Central memory CD4-positive, alpha-beta T cell (primary cell): ENCODE measurements at regions not wholly inside any gene's neighbourhood (a gene's known extent, or its start where the extent isn't known, plus 50 kb on each side); places are given as distances from the start of the nearest gene placed in this dataset.

ENCODE experiments used
- DNase-seq: peaks from one replicate; pipeline ENCODE4 v3.0.0; 2022

GRCh38 chr5:5042806-5043205 lies 97.3 kb upstream of the ADAMTS16 start:
- DNase-seq: no peak

DNA sequence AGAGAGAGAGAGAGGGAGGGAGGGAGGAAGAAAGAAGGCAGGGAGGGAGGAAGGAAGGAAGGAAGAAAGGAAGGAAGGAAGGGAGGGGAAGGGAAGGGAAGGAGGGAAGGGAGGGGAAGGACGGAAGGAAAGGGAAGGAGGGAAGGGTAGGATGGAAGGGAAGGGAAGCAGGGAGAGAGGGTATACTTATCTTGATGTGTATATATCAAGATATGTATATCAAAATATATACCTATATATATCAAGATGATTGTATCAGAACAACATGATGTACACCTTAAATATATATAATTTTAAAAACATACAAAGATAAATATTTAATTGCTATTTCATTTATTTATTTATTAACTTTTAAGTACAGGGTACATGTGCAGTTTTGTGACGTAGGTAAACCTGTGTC lies 96.8 kb upstream of the ADAMTS16 start:
- no peak for DNase-seq

GRCh38 chr5:5044247-5044840 lies 95.8 kb upstream of the ADAMTS16 start:
- DNase-seq: no peak

DNA sequence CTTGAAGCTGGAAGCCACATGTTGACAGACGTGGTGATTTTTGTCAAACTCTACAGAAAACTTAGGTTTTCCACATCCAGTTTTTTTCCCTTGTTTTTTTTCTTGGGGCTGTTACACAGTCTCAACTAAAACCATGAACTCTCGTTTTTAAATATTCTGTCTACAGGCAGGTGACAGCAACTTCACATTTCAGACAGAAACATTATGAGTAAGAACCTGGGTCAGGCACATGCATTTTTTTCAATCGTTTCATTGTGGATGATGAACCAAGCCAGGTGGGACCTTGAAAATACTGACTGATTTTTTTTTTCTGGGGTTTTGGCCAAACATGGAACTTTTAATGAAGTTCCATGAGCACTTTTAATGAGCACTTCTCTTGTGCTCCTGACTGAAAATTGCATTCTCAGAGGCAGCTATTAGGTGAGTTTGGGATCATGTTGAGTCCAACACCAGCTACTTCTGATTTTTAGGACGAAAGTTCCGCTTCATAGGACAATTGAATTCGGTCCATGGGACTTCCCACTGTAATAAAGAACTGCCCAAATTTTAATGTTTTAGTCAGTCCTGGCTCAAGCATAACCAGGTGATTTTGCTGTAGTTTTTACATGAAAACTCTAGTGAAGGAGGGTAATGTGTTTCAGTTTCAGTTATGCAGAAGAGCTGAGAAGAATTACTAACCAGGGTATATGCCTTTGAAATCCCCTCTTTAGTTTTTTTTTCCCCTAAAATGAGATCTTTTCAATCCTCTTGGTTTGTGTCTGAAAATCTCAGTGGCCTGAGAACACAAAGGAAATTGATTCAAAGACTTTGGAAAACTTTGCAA lies 93.2 kb upstream of the ADAMTS16 start:
- no peak for DNase-seq

DNA sequence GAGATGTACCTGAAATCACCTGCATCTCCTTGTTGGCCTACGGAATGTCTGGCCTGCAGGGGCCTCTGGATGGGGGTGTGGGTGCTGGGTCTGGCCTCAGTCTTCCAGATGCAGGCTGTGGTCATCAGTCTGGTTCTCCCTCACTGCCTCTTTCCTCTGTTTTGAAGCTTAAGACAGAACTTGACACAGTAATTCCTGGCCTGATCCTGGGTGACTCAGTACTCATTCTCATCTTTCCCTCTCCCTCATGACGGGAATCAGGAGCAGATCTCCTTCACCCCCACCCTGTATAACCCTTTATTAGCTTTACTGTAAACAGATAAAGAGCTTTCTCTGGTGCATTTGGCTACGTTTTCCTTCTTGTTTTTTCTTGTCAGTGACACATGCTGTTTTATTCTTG lies 89.3 kb upstream of the ADAMTS16 start:
- DNase-seq: no peak

GRCh38 chr5:5055712-5056111 lies 84.4 kb upstream of the ADAMTS16 start:
- no peak for DNase-seq

DNA sequence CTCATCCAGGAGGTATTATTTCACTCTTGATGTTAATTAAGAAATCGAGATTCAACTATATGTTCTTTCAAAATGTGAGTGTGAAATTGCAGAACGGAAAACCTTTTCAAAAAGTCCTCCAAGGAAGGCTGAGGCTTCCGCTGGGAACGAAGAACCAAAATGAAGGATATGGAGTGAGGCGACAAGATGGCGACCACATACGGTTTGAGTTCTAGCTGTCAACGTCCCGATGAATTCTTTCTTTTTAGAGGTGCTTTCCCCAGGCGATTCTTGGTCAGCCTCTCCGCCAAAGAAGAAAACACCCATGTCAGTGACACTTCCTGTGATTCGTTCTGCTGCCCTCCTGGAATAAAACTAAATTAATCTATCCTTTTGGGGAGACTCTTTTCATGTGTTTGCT lies 78.3 kb upstream of the ADAMTS16 start:
- no peak for DNase-seq

GRCh38 chr5:5062525-5063302 lies 77.4 kb upstream of the ADAMTS16 start:
- DNase-seq: no peak

- DNase-seq: no peak
Measured at GRCh38 chr5:5063533-5063953, 76.6 kb upstream of the ADAMTS16 start.

DNA sequence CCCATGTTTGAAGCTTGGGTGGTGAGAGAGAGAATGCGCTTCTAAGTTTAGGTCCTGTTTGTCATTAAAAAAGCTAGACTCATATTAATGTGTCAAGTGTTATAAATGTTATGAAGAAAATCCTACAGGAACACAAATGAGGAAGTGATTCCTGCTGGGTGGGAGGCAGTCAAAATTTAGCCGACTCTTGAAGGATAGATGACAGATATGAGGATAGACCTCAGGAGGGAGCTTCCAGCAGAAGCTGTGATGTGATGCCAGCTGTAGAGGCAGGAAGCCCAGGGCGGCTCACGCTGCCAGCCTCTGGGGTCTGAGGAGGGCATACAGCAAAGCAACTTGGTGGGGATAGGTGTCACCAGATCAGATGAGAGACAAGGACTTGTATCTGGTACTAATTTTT lies 74.7 kb upstream of the ADAMTS16 start:
- DNase-seq: no peak

DNA sequence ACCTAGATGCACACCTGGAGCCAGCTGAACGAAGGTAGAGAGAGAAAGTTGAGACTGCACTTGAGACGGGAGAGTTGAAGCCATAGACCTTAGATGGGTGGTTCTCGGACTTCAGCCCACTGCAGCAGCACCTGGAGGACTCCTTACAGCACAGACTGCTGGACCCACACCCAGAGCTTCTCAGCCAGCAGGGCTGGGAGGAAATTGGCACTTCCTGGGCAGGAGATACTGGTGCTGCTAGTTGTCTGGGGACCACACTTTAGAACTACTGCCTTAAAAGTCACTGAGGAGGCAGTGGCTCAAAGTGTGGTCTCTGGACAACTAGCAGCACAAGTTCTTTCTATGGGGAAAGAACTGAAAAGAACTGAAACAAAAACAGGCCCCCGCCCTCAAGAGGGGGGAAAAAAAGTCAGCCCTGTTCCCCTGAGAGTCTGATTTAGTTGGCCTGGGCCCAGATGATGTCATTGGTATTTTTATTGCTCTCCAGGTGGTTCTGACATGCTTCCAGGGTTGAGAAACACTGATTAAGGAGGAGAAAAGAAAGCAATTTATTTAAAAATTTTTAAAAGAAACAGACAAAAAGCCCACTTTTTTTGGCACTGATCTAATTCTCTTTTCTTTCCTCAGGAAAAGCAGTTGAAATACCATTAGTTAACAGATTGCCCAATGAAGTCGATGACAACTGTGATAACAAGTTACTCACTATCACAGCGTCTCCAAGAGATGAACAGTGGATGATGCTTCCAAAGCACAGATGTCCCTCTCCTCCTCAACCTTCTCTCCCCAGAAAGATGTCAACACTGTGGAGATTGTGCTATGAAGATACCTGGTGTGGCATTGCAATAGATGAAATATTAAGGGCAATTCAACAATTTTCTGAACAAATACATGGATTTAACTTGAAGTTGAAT lies 73.6 kb upstream of the ADAMTS16 start:
- no peak for DNase-seq

- no peak for DNase-seq
Measured at GRCh38 chr5:5069851-5070250, 70.3 kb upstream of the ADAMTS16 start.

DNA sequence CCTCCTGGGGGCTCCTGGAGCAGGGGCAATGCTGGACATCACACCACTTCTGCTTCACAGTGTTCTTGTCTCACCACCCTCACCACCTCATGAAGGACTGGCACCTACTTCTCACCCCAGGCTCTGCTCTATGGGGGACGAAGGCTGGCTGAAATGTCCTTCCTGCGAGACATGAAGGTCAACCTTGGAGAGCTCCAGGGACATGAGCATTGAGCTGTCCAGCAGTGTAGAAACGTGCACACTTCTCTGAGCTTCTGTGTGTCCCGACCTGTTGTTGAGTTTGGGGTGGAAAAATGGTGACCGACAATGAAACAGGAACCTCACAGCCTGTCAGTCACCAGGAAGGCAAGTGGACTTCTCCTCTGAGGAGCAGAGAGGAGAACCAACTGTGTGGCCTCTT lies 68.6 kb upstream of the ADAMTS16 start:
- DNase-seq: no peak

DNA sequence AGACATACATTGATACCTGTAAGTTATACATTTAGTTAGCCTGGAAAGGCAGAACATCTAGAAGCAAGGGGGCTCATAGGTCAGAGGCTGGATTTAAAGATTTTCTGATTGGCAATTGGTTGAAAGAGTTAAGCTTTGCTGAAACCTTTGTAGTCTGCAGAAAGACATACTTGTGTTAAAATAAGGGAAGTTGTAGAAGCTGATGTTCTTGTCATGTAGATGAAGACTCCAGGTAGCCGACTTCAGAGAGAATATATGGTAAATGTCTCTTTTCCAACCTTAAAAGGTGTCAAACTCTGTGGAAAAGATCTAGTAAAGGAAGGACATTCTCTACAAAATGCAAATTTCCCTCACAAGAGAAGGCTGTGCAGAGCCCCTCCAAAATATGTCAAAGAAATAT lies 62.9 kb upstream of the ADAMTS16 start:
- DNase-seq: no peak

DNA sequence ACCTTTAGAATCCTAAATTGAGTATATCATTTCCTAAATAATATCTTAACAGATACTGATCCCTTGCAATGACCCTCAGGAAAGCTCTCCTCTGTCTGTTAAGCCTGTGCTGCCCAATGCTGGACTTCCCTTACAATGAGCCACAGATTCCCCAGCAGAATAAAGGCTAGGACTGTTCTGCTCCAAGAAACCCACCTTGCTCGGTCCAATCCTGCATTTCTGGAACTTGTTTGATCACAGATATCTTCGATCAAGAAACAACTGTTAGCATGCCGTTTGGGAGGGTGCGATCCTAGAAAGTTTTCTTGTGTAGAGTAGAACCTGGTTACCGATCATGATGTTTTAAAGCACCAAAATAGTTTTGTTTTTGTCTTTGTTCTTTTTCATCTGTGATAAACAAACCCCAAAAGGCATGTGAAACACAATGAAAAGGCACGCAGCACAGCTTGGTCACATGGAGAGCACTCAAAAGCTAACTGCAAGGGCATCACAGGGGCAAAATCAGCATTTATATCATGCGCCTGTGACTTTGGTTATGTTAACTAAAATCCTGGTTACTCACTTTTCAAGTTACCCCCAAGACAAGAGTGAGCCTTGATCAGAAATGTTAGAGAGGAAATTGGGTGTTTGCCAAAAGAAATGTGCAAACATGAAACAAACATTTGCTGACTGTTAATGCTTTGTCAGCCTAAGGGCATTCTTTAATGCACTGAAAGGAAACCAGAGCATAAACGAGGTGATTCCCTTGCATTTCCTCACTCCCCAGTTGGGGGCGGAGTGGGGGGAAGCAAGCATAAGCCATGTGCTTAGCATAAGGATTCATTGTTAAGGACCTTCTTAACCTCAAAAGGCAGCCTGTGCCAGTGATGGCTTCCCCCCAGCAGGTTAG lies 61.9 kb upstream of the ADAMTS16 start:
- no peak for DNase-seq

DNA sequence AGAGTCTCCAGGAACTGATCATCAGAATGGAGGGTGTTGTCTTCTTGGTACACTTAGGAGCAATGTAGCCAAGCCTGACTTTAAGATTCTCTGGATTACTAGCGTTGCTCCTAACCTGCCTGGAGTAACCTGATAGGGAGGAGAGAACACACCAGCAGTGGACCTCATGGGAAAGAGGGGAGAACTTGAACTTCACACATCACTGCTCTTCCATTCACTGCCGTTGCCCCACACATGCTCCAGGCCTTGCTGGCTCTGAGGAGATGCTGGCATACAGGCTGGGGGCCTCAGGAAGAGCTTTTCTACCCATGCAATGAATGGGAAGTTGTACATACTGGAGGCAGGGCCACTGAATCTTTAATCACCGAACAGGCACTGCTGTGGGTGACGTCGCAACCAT lies 60.3 kb upstream of the ADAMTS16 start:
- DNase-seq: no peak

GRCh38 chr5:5080790-5081189 lies 59.3 kb upstream of the ADAMTS16 start:
- no peak for DNase-seq

GRCh38 chr5:5085381-5085780 lies 54.7 kb upstream of the ADAMTS16 start:
- DNase-seq: no peak

DNA sequence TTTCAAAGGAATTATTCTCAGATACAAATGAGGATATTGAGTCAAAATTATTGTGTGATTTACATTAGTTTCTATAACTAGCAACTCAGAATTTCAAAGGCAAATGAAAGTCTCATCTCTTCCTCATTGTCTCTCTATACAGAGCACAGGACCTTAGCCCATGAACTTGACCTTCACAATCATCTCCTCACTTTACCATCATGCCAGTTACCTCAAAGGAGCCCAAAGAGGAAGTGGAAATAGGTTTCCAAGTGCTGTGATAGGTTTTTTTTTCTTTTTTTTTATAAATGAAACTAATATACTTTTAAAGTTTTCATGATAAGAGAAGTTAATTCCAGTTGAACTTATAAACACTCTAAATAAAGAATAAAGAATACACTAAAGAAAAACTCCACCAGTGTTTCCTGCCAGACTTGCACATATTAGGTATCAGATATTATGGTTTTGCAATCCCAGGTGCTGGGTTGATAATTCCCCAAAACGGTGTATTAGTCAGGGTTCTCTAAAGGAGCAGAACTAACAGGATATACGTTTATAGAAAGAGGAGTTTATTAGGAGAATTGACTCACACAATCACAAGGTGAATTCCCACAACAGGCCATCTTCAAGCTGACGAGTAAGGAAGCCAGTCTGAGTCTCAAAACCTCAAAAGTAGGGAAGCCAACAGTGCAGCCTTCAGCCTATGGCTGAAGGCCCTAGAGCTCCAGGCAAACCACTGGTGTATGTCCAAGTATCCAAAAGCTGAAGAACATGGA lies 50.1 kb upstream of the ADAMTS16 start:
- DNase-seq: no peak
